ENCODE measurements at regions not wholly inside any gene's neighbourhood (a gene's known extent, or its start where the extent isn't known, plus 50 kb on each side); places are given as distances from the start of the nearest gene placed in this dataset.

DNA sequence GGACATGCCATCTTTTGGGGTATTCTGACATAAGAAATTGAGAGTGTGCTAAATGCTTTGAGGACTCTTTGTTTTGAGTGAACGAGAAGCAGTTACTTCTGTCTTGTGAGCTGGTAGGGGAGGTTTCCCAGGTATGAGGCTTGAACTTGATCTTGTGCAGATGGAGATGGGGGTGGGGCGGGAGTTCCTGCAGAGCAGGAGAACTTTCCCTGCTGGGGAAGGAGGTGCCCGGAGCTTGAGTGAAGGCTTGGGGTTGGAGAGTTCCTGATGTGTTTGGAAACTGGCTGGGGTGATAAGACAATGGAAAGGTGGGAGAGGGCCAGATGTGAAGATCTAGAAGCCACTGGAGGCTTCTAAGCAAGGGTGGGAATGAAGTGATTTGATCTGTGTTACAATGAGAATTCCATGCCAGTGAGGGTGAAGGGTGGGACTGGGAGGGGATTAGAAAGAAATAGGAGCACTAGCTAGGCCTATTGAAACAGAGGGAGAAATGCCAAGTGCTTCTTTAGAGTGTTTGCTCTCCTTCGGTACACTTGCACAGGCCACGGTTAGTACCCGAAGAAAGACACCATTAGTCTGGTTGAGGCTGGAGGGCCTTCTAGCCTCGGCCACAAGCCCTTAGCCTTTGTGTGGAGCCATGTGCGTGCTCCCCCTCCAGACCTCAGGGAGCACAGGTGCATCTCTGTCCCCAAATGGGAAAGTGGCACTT lies 103.5 kb upstream of the STOX2 start:
- Histone ChIP-seq H3K79me2 (replicated peaks; ENCODE audit: insufficient read depth, low read length) (no peaks in the 10 kb centered on the region), H3K27me3 (ENCODE audit: insufficient read depth, low read depth, low read length) (peaks cover 44% of the 10 kb centered on the region), H3F3A (ENCODE audit: insufficient read depth, low read length, poor library complexity, severe bottlenecking) (no peaks in the 10 kb centered on the region), H3K4me3 (ENCODE audit: low read length) (no peak overlapping the region), H2AFZ (ENCODE audit: low read depth, low read length) (no peak overlapping the region), H3K9me3 (ENCODE audit: low read length) (no peaks in the 10 kb centered on the region), H3K36me3 (ENCODE audit: insufficient read depth, low read length) (no peaks in the 10 kb centered on the region), H3K9ac (ENCODE audit: low read length) (no peak overlapping the region), H3K4me2 (ENCODE audit: low read length) (no peak overlapping the region), H3K27ac (ENCODE audit: low read length) (no peak overlapping the region), H3K9me2 (ENCODE audit: insufficient read depth, low read length) (no peaks in the 10 kb centered on the region), H4K20me1 (ENCODE audit: insufficient read depth) (no peaks in the 10 kb centered on the region)
- TF ChIP-seq EZH2 (IDR thresholded peaks at IDR 0.05; ENCODE audit: borderline replicate concordance, insufficient read depth, low read length, poor library complexity, severe bottlenecking), result no peak
- TF ChIP-seq, protein P1, sequence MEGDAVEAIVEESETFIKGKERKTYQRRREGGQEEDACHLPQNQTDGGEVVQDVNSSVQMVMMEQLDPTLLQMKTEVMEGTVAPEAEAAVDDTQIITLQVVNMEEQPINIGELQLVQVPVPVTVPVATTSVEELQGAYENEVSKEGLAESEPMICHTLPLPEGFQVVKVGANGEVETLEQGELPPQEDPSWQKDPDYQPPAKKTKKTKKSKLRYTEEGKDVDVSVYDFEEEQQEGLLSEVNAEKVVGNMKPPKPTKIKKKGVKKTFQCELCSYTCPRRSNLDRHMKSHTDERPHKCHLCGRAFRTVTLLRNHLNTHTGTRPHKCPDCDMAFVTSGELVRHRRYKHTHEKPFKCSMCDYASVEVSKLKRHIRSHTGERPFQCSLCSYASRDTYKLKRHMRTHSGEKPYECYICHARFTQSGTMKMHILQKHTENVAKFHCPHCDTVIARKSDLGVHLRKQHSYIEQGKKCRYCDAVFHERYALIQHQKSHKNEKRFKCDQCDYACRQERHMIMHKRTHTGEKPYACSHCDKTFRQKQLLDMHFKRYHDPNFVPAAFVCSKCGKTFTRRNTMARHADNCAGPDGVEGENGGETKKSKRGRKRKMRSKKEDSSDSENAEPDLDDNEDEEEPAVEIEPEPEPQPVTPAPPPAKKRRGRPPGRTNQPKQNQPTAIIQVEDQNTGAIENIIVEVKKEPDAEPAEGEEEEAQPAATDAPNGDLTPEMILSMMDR (IDR thresholded peaks at IDR 0.05; ENCODE audit: poor library complexity, severe bottlenecking), result no peak
- no peak for TF ChIP-seq MXI1 (conservative IDR thresholded peaks at IDR 0.05; ENCODE audit: poor library complexity, severe bottlenecking)
- TF ChIP-seq POLR2AphosphoS5 (IDR thresholded peaks at IDR 0.05), result no peak
- TF ChIP-seq, protein P2, sequence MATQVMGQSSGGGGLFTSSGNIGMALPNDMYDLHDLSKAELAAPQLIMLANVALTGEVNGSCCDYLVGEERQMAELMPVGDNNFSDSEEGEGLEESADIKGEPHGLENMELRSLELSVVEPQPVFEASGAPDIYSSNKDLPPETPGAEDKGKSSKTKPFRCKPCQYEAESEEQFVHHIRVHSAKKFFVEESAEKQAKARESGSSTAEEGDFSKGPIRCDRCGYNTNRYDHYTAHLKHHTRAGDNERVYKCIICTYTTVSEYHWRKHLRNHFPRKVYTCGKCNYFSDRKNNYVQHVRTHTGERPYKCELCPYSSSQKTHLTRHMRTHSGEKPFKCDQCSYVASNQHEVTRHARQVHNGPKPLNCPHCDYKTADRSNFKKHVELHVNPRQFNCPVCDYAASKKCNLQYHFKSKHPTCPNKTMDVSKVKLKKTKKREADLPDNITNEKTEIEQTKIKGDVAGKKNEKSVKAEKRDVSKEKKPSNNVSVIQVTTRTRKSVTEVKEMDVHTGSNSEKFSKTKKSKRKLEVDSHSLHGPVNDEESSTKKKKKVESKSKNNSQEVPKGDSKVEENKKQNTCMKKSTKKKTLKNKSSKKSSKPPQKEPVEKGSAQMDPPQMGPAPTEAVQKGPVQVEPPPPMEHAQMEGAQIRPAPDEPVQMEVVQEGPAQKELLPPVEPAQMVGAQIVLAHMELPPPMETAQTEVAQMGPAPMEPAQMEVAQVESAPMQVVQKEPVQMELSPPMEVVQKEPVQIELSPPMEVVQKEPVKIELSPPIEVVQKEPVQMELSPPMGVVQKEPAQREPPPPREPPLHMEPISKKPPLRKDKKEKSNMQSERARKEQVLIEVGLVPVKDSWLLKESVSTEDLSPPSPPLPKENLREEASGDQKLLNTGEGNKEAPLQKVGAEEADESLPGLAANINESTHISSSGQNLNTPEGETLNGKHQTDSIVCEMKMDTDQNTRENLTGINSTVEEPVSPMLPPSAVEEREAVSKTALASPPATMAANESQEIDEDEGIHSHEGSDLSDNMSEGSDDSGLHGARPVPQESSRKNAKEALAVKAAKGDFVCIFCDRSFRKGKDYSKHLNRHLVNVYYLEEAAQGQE (IDR thresholded peaks at IDR 0.05; ENCODE audit: borderline replicate concordance), result no peak
- TF ChIP-seq RAD21 (conservative IDR thresholded peaks at IDR 0.05), result no peak
- no peak for TF ChIP-seq TAF1 (IDR thresholded peaks at IDR 0.05; ENCODE audit: low read depth)
- TF ChIP-seq EP300 (conservative IDR thresholded peaks at IDR 0.05; ENCODE audit: poor library complexity, severe bottlenecking), result no peak
- TF ChIP-seq SMC3 (conservative IDR thresholded peaks at IDR 0.05; ENCODE audit: poor library complexity), result no peak

GRCh38 chr4:183806341-183806740 lies 98.8 kb upstream of the STOX2 start:
- Histone ChIP-seq H3K27me3 (ENCODE audit: insufficient read depth, low read depth, low read length) (no peaks in the 10 kb centered on the region), H3F3A (ENCODE audit: insufficient read depth, low read length, poor library complexity, severe bottlenecking) (no peaks in the 10 kb centered on the region), H3K27ac (ENCODE audit: low read length) (no peak overlapping the region), H3K79me2 (replicated peaks; ENCODE audit: insufficient read depth, low read length) (no peaks in the 10 kb centered on the region), H2AFZ (ENCODE audit: low read depth, low read length) (no peak overlapping the region), H3K36me3 (ENCODE audit: insufficient read depth, low read length) (no peaks in the 10 kb centered on the region), H4K20me1 (ENCODE audit: insufficient read depth) (no peaks in the 10 kb centered on the region), H3K9ac (ENCODE audit: low read length) (no peak overlapping the region), H3K9me2 (ENCODE audit: insufficient read depth, low read length) (no peaks in the 10 kb centered on the region), H3K9me3 (ENCODE audit: low read length) (no peaks in the 10 kb centered on the region), H3K4me2 (ENCODE audit: low read length) (no peak overlapping the region), H3K4me3 (ENCODE audit: low read length) (no peak overlapping the region)
- no peak for TF ChIP-seq RAD21 (conservative IDR thresholded peaks at IDR 0.05)
- TF ChIP-seq, protein P2 (IDR thresholded peaks at IDR 0.05; ENCODE audit: borderline replicate concordance), result no peak
- no peak for TF ChIP-seq TAF1 (IDR thresholded peaks at IDR 0.05; ENCODE audit: low read depth)
- TF ChIP-seq, protein P1 (IDR thresholded peaks at IDR 0.05; ENCODE audit: poor library complexity, severe bottlenecking), result no peak
- TF ChIP-seq EP300 (conservative IDR thresholded peaks at IDR 0.05; ENCODE audit: poor library complexity, severe bottlenecking), result no peak
- no peak for TF ChIP-seq SMC3 (conservative IDR thresholded peaks at IDR 0.05; ENCODE audit: poor library complexity)
- TF ChIP-seq POLR2AphosphoS5 (IDR thresholded peaks at IDR 0.05), result no peak
- no peak for TF ChIP-seq EZH2 (IDR thresholded peaks at IDR 0.05; ENCODE audit: borderline replicate concordance, insufficient read depth, low read length, poor library complexity, severe bottlenecking)
- no peak for TF ChIP-seq MXI1 (conservative IDR thresholded peaks at IDR 0.05; ENCODE audit: poor library complexity, severe bottlenecking)

Data from neural cell (in vitro differentiated cells).